Germinal center (tissue), 1 donor: ENCODE measurements at regions not wholly inside any gene's neighbourhood (a gene's known extent, or its start where the extent isn't known, plus 50 kb on each side); places are given as distances from the start of the nearest gene placed in this dataset.

Source experiments
- DNase-seq: peaks from one replicate; pipeline ENCODE4 v3.0.0; 2012; ENCODE audit warnings: mixed read lengths, low spot score

- DNase-seq: no peak
Observed at GRCh38 chr15:77786956-77787355, 154.2 kb upstream of the LINGO1 start.

- DNase-seq: no peak
Observed at GRCh38 chr15:77786181-77786890, 153.6 kb upstream of the LINGO1 start.

GRCh38 chr15:77784361-77785292, 151.9 kb upstream of the LINGO1 start:
- peak; percentile 43 for DNase-seq

GRCh38 chr15:77783636-77784035, 150.9 kb upstream of the LINGO1 start:
- no peak for DNase-seq

GRCh38 chr15:77782691-77783090, 150.0 kb upstream of the LINGO1 start:
- DNase-seq: no peak

GRCh38 chr15:77781946-77782240, 149.2 kb upstream of the LINGO1 start:
- no peak for DNase-seq

GRCh38 chr15:77781151-77781945, 148.6 kb upstream of the LINGO1 start:
- DNase-seq: no peak

GRCh38 chr15:77778802-77779201, 146.1 kb upstream of the LINGO1 start:
- no peak for DNase-seq

GRCh38 chr15:77775837-77776236, 143.1 kb upstream of the LINGO1 start:
- DNase-seq: no peak

GRCh38 chr15:77775373-77775772, 142.7 kb upstream of the LINGO1 start:
- DNase-seq: no peak

GRCh38 chr15:77774350-77774749, 141.6 kb upstream of the LINGO1 start:
- DNase-seq: no peak

- DNase-seq: no peak
Observed at GRCh38 chr15:77773903-77774302, 141.2 kb upstream of the LINGO1 start.

- DNase-seq: no peak
Observed at GRCh38 chr15:77772641-77773402, 140.1 kb upstream of the LINGO1 start.

GRCh38 chr15:77771616-77772015, 138.9 kb upstream of the LINGO1 start:
- DNase-seq: no peak

GRCh38 chr15:77769700-77770099, 137.0 kb upstream of the LINGO1 start:
- DNase-seq: no peak

- DNase-seq: no peak
Observed at GRCh38 chr15:77768521-77769078, 135.9 kb upstream of the LINGO1 start.

GRCh38 chr15:77768107-77768506, 135.4 kb upstream of the LINGO1 start:
- DNase-seq: no peak

GRCh38 chr15:77764095-77764494, 131.4 kb upstream of the LINGO1 start:
- no peak for DNase-seq

GRCh38 chr15:77762747-77763355, 130.1 kb upstream of the LINGO1 start:
- DNase-seq: no peak

- DNase-seq: no peak
Observed at GRCh38 chr15:77759896-77760592, 127.3 kb upstream of the LINGO1 start.
